Mesendoderm (in vitro differentiated cells): ENCODE measurements at regions not wholly inside any gene's neighbourhood (a gene's known extent, or its start where the extent isn't known, plus 50 kb on each side); places are given as distances from the start of the nearest gene placed in this dataset.

Source experiments
- DNase-seq: peaks from one replicate; pipeline ENCODE4 v3.0.0; 2013
- H2AK5ac ChIP-seq: 2 replicates; pipeline ENCODE4 v1.6.1; 2013; ENCODE audit warnings: low read length, inconsistent platforms
- H2BK120ac ChIP-seq: 2 replicates; pipeline ENCODE4 v1.6.1; 2013; ENCODE audit warnings: low read depth, mild to moderate bottlenecking, low read length, moderate library complexity, mixed read lengths
- H2BK15ac ChIP-seq: replicated peaks from 2 replicates; pipeline ENCODE4 v1.6.1; 2013; ENCODE audit warnings: low read depth, mild to moderate bottlenecking, moderate library complexity
- H2BK5ac ChIP-seq: 2 replicates; pipeline ENCODE4 v1.6.1; 2013; ENCODE audit warnings: low read length, inconsistent platforms
- H3K18ac ChIP-seq: 2 replicates; pipeline ENCODE4 v1.6.1; 2013; ENCODE audit warnings: mild to moderate bottlenecking, low read length, mixed read lengths
- H3K23ac ChIP-seq: one replicate; pipeline ENCODE4 v1.6.1; 2013; ENCODE audit warnings: low read length
- H3K27ac ChIP-seq: 2 replicates; pipeline ENCODE4 v1.5.1; 2013; ENCODE audit warnings: low read depth, mild to moderate bottlenecking, inconsistent platforms, low read length, moderate library complexity
- H3K27me3 ChIP-seq: 2 replicates; pipeline ENCODE4 v1.6.1; 2013; ENCODE audit warnings: low read length, control low read depth, mild to moderate bottlenecking, inconsistent platforms; ENCODE audit not compliant: insufficient read depth, poor library complexity
- H3K36me3 ChIP-seq: 2 replicates; pipeline ENCODE4 v1.6.1; 2013; ENCODE audit warnings: low read length, inconsistent platforms; ENCODE audit not compliant: control insufficient read depth, insufficient read depth
- H3K4ac ChIP-seq: one replicate; pipeline ENCODE4 v1.6.1; 2013; ENCODE audit warnings: low read depth, mild to moderate bottlenecking, low read length, moderate library complexity
- H3K4me1 ChIP-seq: 2 replicates; pipeline ENCODE4 v1.6.1; 2013; ENCODE audit warnings: low read depth, low read length, inconsistent platforms; ENCODE audit not compliant: control insufficient read depth
- H3K4me2 ChIP-seq: 2 replicates; pipeline ENCODE4 v1.6.1; 2013; ENCODE audit warnings: low read length
- H3K4me3 ChIP-seq: 2 replicates; pipeline ENCODE4 v1.5.1; 2013; ENCODE audit warnings: mild to moderate bottlenecking, low read length
- H3K56ac ChIP-seq: one replicate; pipeline ENCODE4 v1.6.1; 2013; ENCODE audit warnings: low read length
- H3K79me1 ChIP-seq: 2 replicates; pipeline ENCODE4 v1.6.1; 2013; ENCODE audit warnings: low read length, inconsistent platforms
- H3K79me2 ChIP-seq: 2 replicates; pipeline ENCODE4 v1.6.1; 2013; ENCODE audit warnings: mild to moderate bottlenecking, low read length; ENCODE audit not compliant: control insufficient read depth, insufficient read depth
- H3K9ac ChIP-seq: 2 replicates; pipeline ENCODE4 v1.6.1; 2013; ENCODE audit warnings: low read length, inconsistent platforms
- H4K5ac ChIP-seq: one replicate; pipeline ENCODE4 v1.6.1; 2013; ENCODE audit warnings: low read length
- H4K8ac ChIP-seq: one replicate; pipeline ENCODE4 v1.6.1; 2013; ENCODE audit warnings: low read depth, mild to moderate bottlenecking, control low read depth, low read length, moderate library complexity
- WGBS: extraction: QIAGEN DNeasy Blood & Tissue Kit; methylation state at CpG from one replicate; pipeline ENCODE4 v1.1.7; 2013; ENCODE audit warnings: low lambda C conversion rate, missing lambda C conversion rate; ENCODE audit not compliant: insufficient coverage; ENCODE audit errors: extremely low coverage; 5-methylcytosine and 5-hydroxymethylcytosine counted together

DNA sequence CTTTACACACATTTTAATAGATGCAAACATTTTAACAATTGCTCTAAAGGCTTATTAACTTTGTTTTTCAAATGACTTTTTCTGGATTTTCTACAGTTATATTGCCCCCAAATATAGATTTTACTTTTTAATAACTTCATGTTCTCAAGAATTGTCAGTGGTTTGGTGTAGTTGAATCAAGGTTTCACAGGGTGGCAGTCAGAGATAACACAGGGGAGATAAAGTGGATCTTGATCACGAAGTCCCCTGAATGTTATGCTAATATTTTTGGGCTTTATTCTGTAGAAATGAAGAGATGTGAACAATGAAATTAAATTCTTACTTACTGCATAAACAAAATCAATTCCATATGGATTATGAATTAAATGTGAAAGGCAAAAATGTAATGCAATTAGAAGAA is 248.1 kb downstream of the AEBP2 start:
- no peak overlapping the region for H3K27ac ChIP-seq
- H3K4me2 ChIP-seq = no peak overlapping the region
- H3K36me3 ChIP-seq = no peaks in the 10 kb centered on the region
- H3K23ac ChIP-seq = no peak overlapping the region
- no peak for DNase-seq
- no peak overlapping the region for H2AK5ac ChIP-seq
- H3K9ac ChIP-seq = no peak overlapping the region
- H3K79me1 ChIP-seq = no peaks in the 10 kb centered on the region
- WGBS = no CpG with 5 or more reads among the region's 1 CpG
- H2BK120ac ChIP-seq = no peak overlapping the region
- H4K5ac ChIP-seq = no peak overlapping the region
- no peak overlapping the region for H3K56ac ChIP-seq
- H3K4me3 ChIP-seq = no peak overlapping the region
- no peak overlapping the region for H2BK5ac ChIP-seq
- H4K8ac ChIP-seq = no peak overlapping the region
- H2BK15ac ChIP-seq = no peak overlapping the region
- no peak overlapping the region for H3K4ac ChIP-seq
- H3K4me1 ChIP-seq = no peaks in the 10 kb centered on the region
- no peak overlapping the region for H3K18ac ChIP-seq
- no peaks in the 10 kb centered on the region for H3K79me2 ChIP-seq
- no peaks in the 10 kb centered on the region for H3K27me3 ChIP-seq

DNA sequence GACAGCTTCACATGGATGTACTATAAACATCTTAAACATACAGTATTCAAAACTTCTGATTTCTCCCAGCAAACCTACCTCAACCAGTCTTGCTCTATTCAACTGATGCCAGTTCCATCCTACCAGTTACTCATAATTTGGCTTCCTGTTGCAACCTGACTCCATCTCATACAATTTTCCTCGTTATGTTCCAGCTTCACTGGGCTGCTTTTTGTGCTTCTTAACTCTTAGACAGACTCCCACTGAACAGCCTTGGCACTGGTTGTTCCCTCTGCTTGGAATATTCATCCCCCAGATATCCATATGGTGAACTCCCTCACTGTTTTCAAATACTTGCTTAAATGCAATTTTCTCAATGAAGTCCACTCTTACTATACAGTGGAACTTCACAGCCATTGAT is 249.2 kb downstream of the AEBP2 start:
- Histone ChIP-seq H2BK120ac (no peak overlapping the region), H3K79me1 (no peaks in the 10 kb centered on the region), H4K8ac (no peak overlapping the region), H3K4me2 (no peak overlapping the region), H2BK15ac (no peak overlapping the region), H3K9ac (no peak overlapping the region), H3K27ac (no peak overlapping the region), H3K4me3 (no peak overlapping the region), H3K18ac (no peak overlapping the region), H3K23ac (no peak overlapping the region), H3K36me3 (no peaks in the 10 kb centered on the region), H3K79me2 (no peaks in the 10 kb centered on the region), H2BK5ac (no peak overlapping the region), H3K27me3 (no peaks in the 10 kb centered on the region), H3K4ac (no peak overlapping the region), H2AK5ac (no peak overlapping the region), H3K4me1 (no peaks in the 10 kb centered on the region), H3K56ac (no peak overlapping the region), H4K5ac (no peak overlapping the region)
- DNase-seq = no peak
- WGBS = no CpG with 5 or more reads among the region's 1 CpG

GRCh38 chr12:19689226-19689625 is 249.9 kb downstream of the AEBP2 start:
- no peak for DNase-seq
- Histone ChIP-seq H4K8ac (no peak overlapping the region), H3K27ac (no peak overlapping the region), H3K27me3 (no peaks in the 10 kb centered on the region), H3K79me2 (no peaks in the 10 kb centered on the region), H3K4me1 (no peaks in the 10 kb centered on the region), H2AK5ac (no peak overlapping the region), H3K56ac (no peak overlapping the region), H2BK5ac (no peak overlapping the region), H3K4me2 (no peak overlapping the region), H3K9ac (no peak overlapping the region), H3K4ac (no peak overlapping the region), H3K23ac (peak overlapping the region; percentile 24), H3K18ac (no peak overlapping the region), H2BK15ac (no peak overlapping the region), H3K79me1 (no peaks in the 10 kb centered on the region), H4K5ac (no peak overlapping the region), H3K36me3 (no peaks in the 10 kb centered on the region), H3K4me3 (no peak overlapping the region), H2BK120ac (no peak overlapping the region)
- WGBS = no CpG with 5 or more reads among the region's 17 CpGs

DNA sequence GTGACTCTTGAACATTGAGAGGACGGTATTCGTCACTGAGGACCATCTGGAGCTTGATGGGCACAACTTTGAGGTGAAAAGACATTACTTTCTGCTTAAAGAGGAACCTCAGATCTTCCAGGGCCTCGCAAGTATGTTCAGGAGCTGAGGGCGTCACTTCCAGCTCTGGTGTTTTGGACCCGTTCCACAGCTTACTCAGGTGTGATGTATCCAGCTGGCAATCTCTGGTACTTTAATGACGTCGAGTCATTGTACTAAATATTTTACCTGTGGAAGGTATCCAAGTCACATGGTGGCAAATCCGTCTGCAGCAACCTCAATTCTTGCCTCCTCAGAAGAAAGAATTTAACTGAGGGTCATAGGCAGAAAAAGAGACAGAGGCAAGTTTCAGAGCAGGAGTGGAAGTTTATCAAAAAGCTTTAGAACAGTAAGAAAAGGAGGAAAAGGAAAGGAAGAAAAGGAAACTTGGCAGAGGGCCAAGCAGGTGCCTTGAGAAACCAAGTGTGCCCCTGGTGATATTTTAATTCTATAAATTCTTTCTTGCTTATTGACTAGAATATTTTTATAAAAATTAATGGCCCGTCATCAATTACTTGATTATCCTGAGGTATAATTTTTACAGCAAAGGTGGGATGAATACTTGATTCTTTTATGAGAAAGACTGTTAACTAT is 250.6 kb downstream of the AEBP2 start:
- no peak for DNase-seq
- no CpG with 5 or more reads among the region's 9 CpGs for WGBS

DNA sequence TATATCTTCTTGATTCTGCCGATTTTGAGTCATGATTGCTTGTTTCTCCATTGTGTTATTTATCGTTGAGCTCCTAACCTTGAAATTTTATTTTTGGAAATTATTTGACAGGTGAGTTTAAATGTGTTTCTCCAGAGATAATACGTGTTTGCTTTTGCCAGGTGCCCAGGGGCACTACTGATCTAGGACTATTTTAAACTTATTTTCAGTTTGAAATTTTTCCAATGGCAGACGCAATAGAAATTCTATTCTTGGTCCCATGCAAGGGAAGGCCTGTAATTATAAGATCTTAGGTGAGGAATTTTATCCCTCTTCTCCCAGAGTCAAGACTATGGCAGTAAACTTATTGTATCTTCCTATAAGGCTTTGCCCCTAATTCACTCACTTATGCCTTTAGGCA is 252.8 kb downstream of the AEBP2 start:
- Histone ChIP-seq H3K56ac (no peak overlapping the region), H3K4ac (no peak overlapping the region), H2BK15ac (no peak overlapping the region), H3K18ac (no peak overlapping the region), H3K4me1 (no peaks in the 10 kb centered on the region), H4K5ac (no peak overlapping the region), H3K23ac (no peak overlapping the region), H3K79me2 (no peaks in the 10 kb centered on the region), H3K79me1 (no peaks in the 10 kb centered on the region), H3K9ac (no peak overlapping the region), H3K4me2 (no peak overlapping the region), H2BK5ac (no peak overlapping the region), H3K4me3 (no peak overlapping the region), H2AK5ac (no peak overlapping the region), H4K8ac (no peak overlapping the region), H3K27ac (no peak overlapping the region), H2BK120ac (no peak overlapping the region), H3K27me3 (no peaks in the 10 kb centered on the region), H3K36me3 (no peaks in the 10 kb centered on the region)
- DNase-seq = no peak
- WGBS = no CpG with 5 or more reads among the region's 4 CpGs

More for the DNA sequence above, 250.6 kb downstream of the AEBP2 start:
- no peak overlapping the region for H3K9ac ChIP-seq
- H3K36me3 ChIP-seq = no peaks in the 10 kb centered on the region
- H3K23ac ChIP-seq = no peak overlapping the region
- H3K27ac ChIP-seq = no peak overlapping the region
- no peak overlapping the region for H3K4me2 ChIP-seq
- H2BK15ac ChIP-seq = no peak overlapping the region
- no peaks in the 10 kb centered on the region for H3K4me1 ChIP-seq
- no peak overlapping the region for H4K5ac ChIP-seq
- H3K4me3 ChIP-seq = no peak overlapping the region
- no peak overlapping the region for H4K8ac ChIP-seq
- H3K79me2 ChIP-seq = no peaks in the 10 kb centered on the region
- no peak overlapping the region for H2AK5ac ChIP-seq
- no peak overlapping the region for H3K18ac ChIP-seq
- no peaks in the 10 kb centered on the region for H3K27me3 ChIP-seq
- no peak overlapping the region for H3K4ac ChIP-seq
- H3K79me1 ChIP-seq = no peaks in the 10 kb centered on the region
- no peak overlapping the region for H3K56ac ChIP-seq
- H2BK120ac ChIP-seq = no peak overlapping the region
- no peak overlapping the region for H2BK5ac ChIP-seq

DNA sequence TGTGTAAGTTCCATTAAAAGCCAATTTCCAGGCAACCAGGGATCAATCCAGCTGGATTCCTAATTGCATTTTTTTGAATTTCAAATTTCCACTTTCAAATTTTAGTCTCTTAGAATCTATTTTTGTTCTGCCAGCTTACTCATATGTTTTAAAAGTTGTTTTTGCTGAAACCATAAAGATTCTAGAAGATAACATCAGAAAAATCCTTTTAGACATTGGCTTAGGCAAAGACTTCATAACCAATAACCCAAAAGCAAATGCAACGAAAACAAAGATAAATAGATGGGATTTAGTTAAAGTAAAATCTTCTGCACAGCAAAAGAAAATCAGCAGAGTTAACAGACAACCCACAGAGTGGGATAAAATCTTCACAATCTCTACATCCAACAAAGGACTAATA is 253.3 kb downstream of the AEBP2 start:
- no CpG with 5 or more reads among the region's 1 CpG for WGBS
- no peak for DNase-seq
- H2BK15ac ChIP-seq = no peak overlapping the region
- H3K4me1 ChIP-seq = no peaks in the 10 kb centered on the region
- H3K4me2 ChIP-seq = no peak overlapping the region
- no peak overlapping the region for H2BK120ac ChIP-seq
- no peak overlapping the region for H3K9ac ChIP-seq
- no peak overlapping the region for H2AK5ac ChIP-seq
- no peak overlapping the region for H4K8ac ChIP-seq
- no peaks in the 10 kb centered on the region for H3K36me3 ChIP-seq
- H3K27me3 ChIP-seq = no peaks in the 10 kb centered on the region
- no peak overlapping the region for H2BK5ac ChIP-seq
- no peak overlapping the region for H3K56ac ChIP-seq
- no peak overlapping the region for H3K23ac ChIP-seq
- no peak overlapping the region for H3K4ac ChIP-seq
- no peak overlapping the region for H3K27ac ChIP-seq
- H3K18ac ChIP-seq = no peak overlapping the region
- no peak overlapping the region for H4K5ac ChIP-seq
- H3K79me2 ChIP-seq = no peaks in the 10 kb centered on the region
- no peak overlapping the region for H3K4me3 ChIP-seq
- no peaks in the 10 kb centered on the region for H3K79me1 ChIP-seq
